ENCODE measurements at regions not wholly inside any gene's neighbourhood (a gene's known extent, or its start where the extent isn't known, plus 50 kb on each side); places are given as distances from the start of the nearest gene placed in this dataset.

- TF ChIP-seq ETV6 (conservative IDR thresholded peaks at IDR 0.05 in 1 of 2, IDR thresholded peaks at IDR 0.05 in 1 of 2; ENCODE audit: borderline replicate concordance in 1 of 2, low read depth in 1 of 2) = no peak
- TF ChIP-seq BACH1 (IDR thresholded peaks at IDR 0.05; ENCODE audit: borderline replicate concordance) = no peak
- TF ChIP-seq PAX8 (IDR thresholded peaks at IDR 0.05) = no peak
- TF ChIP-seq RFX5 (IDR thresholded peaks at IDR 0.05; ENCODE audit: low read depth, low read length) = no peak
- TF ChIP-seq JUNB (IDR thresholded peaks at IDR 0.05) = no peak
- TF ChIP-seq POLR2A (IDR thresholded peaks at IDR 0.05; ENCODE audit: low read depth, low read length) = peak; percentile 56; the same call in 1 of the 2 replicates
- TF ChIP-seq WRNIP1 (IDR thresholded peaks at IDR 0.05; ENCODE audit: borderline replicate concordance, low read depth, low read length) = peak; percentile 63; the same call in 1 of the 2 replicates
- TF ChIP-seq CBX3 (IDR thresholded peaks at IDR 0.05; ENCODE audit: borderline replicate concordance, low read depth) = no peak
- 0 out of 2 replicates have a peak, but pooled peaks have one; percentile 26 for TF ChIP-seq GABPA (IDR thresholded peaks at IDR 0.05; ENCODE audit: low read depth)
- TF ChIP-seq TBL1XR1 (IDR thresholded peaks at IDR 0.05; ENCODE audit: low read depth, low read length) = 0 out of 2 replicates have a peak, but pooled peaks have one; percentile 25
- TF ChIP-seq IRF4 (IDR thresholded peaks at IDR 0.05; ENCODE audit: low read depth, low read length) = no peak
- TF ChIP-seq SMAD5 (IDR thresholded peaks at IDR 0.05; ENCODE audit: low read depth) = peak; percentile 71; the same call in 1 of the 2 replicates
- no peak for TF ChIP-seq ZSCAN29 (IDR thresholded peaks at IDR 0.05)
- TF ChIP-seq ATF7 (IDR thresholded peaks at IDR 0.05; ENCODE audit: low read depth) = no peak
- TF ChIP-seq PML (IDR thresholded peaks at IDR 0.05; ENCODE audit: low read length) = peak; percentile 65; the same call in 1 of the 2 replicates
- TF ChIP-seq BCL11A (IDR thresholded peaks at IDR 0.05; ENCODE audit: low read depth, low read length) = no peak
- TF ChIP-seq BMI1 (IDR thresholded peaks at IDR 0.05; ENCODE audit: borderline replicate concordance) = no peak
- TF ChIP-seq ZBED1 (IDR thresholded peaks at IDR 0.05; ENCODE audit: borderline replicate concordance) = no peak
- TF ChIP-seq E2F8 (IDR thresholded peaks at IDR 0.05; ENCODE audit: low read depth, partially characterized antibody) = no peak
- no peak for TF ChIP-seq ZNF592 (IDR thresholded peaks at IDR 0.05)
- TF ChIP-seq NFYA (IDR thresholded peaks at IDR 0.05; ENCODE audit: borderline replicate concordance, low read depth, low read length) = no peak
- TF ChIP-seq SMARCA5 (IDR thresholded peaks at IDR 0.05) = peak; percentile 84; the same call in 1 of the 2 replicates
- TF ChIP-seq BCL3 (IDR thresholded peaks at IDR 0.05; ENCODE audit: borderline replicate concordance, insufficient read depth, low read depth, low read length, poor library complexity, severe bottlenecking) = no peak
- no peak for TF ChIP-seq HDAC6 (IDR thresholded peaks at IDR 0.05; ENCODE audit: unreplicated experiment)
Measured at GRCh38 chr6:27177485-27178406, 69.8 kb upstream of the PRSS16 start (continued).
